ENCODE measurements at regions not wholly inside any gene's neighbourhood (a gene's known extent, or its start where the extent isn't known, plus 50 kb on each side); places are given as distances from the start of the nearest gene placed in this dataset.
A peak's percentile ranks its signal among the peaks of the same experiment; 100 is the strongest.

DNA sequence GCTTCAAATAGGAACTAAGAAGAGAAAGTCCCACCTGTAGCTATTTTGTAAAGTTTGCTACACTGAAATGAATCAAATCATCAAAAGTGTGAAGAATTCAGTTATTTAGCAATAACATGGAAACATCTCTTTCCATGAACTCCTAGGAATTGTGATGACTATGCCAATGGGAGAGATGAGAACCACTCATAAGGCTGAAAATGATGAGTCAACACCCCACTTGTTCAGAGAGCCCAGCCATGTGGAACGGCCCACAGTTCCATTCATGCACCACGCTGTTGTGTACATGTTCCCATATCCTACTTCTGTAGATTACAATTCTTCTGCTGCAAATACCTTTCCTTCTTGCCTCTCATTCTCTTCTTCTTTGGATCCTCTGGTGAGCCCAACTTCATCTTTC, 645.5 kb upstream of the ID2 start:
- Histone ChIP-seq H2AFZ (ENCODE audit: low read depth, low read length) (no peak overlapping the region), H3K4me2 (ENCODE audit: insufficient read depth, low read length) (no peak overlapping the region), H3K79me2 (ENCODE audit: control insufficient read depth, insufficient read depth, low read length) (no peaks in the 10 kb centered on the region; the same call in 2 of the 3 replicates), H3K9me3 (replicated peaks; ENCODE audit: control insufficient read depth, insufficient read depth, low read depth, low read length) (no peaks in the 10 kb centered on the region), H3K9me1 (ENCODE audit: control insufficient read depth, insufficient read depth, low read length) (no peaks in the 10 kb centered on the region), H3K27me3 (ENCODE audit: control insufficient read depth in 2 of 2, insufficient read depth in 2 of 2, low read length in 2 of 2) (peaks cover 4 to 11% of the 10 kb centered on the region in 2 experiments; a peak in 4 of 5 replicates), H3K27ac (ENCODE audit: extremely low read depth, low read depth, low read length) (no peak overlapping the region), H3K36me3 (ENCODE audit: control insufficient read depth, insufficient read depth, low read length) (no peaks in the 10 kb centered on the region), H3K4me3 (no peak overlapping the region), H3K9ac (ENCODE audit: insufficient read depth in 1 of 2, low read depth in 2 of 2, low read length in 2 of 2) (no peak overlapping the region), H3K4me1 (replicated peaks in 1 of 2; ENCODE audit: control insufficient read depth in 2 of 2, insufficient read depth in 2 of 2, low read length in 2 of 2) (no peaks in the 10 kb centered on the region), H4K20me1 (replicated peaks; ENCODE audit: control insufficient read depth, insufficient read depth, low read length) (no peaks in the 10 kb centered on the region; the same call in 1 of the 2 replicates)
- DNase-seq (ENCODE audit: extremely low read depth in 1 of 4, low spot score in 3 of 4) (no peak), ATAC-seq (no peak), FAIRE-seq (no peak)
- POLR2A ChIA-PET, result no interaction called here
- TF ChIP-seq TCF7L2 (IDR thresholded peaks at IDR 0.05; ENCODE audit: low read depth, low read length) (no peak), NONO (IDR thresholded peaks at IDR 0.05; ENCODE audit: low read depth in 2 of 2, low read length in 1 of 2) (no peak), MAFG (tag; conservative IDR thresholded peaks at IDR 0.05) (0 out of 2 replicates have a peak, but pooled peaks have one; percentile 6), CCNT2 (IDR thresholded peaks at IDR 0.05; ENCODE audit: borderline replicate concordance, extremely low read depth, insufficient read length, low read depth, low read length) (no peak), C11orf30 (IDR thresholded peaks at IDR 0.05; ENCODE audit: low read depth) (0 out of 2 replicates have a peak, but pooled peaks have one; percentile 8), ZNF253 (CRISPR knock-in tag; conservative IDR thresholded peaks at IDR 0.05) (no peak), ZNF316 (IDR thresholded peaks at IDR 0.05) (peak; percentile 32; the same call in 1 of the 2 replicates), FOXP1 (CRISPR knock-in tag; IDR thresholded peaks at IDR 0.05) (no peak)
- TF ChIP-seq, protein P1, sequence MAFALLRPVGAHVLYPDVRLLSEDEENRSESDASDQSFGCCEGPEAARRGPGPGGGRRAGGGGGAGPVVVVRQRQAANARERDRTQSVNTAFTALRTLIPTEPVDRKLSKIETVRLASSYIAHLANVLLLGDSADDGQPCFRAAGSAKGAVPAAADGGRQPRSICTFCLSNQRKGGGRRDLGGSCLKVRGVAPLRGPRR (CRISPR knock-in tag; IDR thresholded peaks at IDR 0.05), result no peak
- TF ChIP-seq, protein P2, sequence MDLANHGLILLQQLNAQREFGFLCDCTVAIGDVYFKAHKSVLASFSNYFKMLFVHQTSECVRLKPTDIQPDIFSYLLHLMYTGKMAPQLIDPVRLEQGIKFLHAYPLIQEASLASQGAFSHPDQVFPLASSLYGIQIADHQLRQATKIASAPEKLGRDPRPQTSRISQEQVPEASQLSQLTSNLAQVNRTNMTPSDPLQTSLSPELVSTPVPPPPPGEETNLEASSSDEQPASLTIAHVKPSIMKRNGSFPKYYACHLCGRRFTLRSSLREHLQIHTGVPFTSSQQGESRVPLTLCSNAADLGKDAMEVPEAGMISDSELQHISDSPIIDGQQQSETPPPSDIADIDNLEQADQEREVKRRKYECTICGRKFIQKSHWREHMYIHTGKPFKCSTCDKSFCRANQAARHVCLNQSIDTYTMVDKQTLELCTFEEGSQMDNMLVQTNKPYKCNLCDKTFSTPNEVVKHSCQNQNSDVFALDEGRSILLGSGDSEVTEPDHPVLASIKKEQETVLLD (IDR thresholded peaks at IDR 0.05), result no peak
- TF ChIP-seq, protein P3, sequence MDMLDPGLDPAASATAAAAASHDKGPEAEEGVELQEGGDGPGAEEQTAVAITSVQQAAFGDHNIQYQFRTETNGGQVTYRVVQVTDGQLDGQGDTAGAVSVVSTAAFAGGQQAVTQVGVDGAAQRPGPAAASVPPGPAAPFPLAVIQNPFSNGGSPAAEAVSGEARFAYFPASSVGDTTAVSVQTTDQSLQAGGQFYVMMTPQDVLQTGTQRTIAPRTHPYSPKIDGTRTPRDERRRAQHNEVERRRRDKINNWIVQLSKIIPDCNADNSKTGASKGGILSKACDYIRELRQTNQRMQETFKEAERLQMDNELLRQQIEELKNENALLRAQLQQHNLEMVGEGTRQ (CRISPR knock-in tag; IDR thresholded peaks at IDR 0.05), result no peak
- TF ChIP-seq, protein P4, sequence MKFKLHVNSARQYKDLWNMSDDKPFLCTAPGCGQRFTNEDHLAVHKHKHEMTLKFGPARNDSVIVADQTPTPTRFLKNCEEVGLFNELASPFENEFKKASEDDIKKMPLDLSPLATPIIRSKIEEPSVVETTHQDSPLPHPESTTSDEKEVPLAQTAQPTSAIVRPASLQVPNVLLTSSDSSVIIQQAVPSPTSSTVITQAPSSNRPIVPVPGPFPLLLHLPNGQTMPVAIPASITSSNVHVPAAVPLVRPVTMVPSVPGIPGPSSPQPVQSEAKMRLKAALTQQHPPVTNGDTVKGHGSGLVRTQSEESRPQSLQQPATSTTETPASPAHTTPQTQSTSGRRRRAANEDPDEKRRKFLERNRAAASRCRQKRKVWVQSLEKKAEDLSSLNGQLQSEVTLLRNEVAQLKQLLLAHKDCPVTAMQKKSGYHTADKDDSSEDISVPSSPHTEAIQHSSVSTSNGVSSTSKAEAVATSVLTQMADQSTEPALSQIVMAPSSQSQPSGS (CRISPR knock-in tag; IDR thresholded peaks at IDR 0.05), result no peak
- 0% methylated on average over 2 of the region's 2 CpGs for whole genome bisulfite sequencing (ENCODE audit: insufficient coverage, low coverage, missing lambda C conversion rate)
- BruUV-seq (replicated peaks), result no TSS peak
- CTCF ChIA-PET (ENCODE audit: low intra/inter-chr PET ratio), result no interaction called here
- intact Hi-C loops (cut with micrococcal nuclease), result no loop called here
- in situ Hi-C loops (cut with MboI), result no loop called here

Measured in K562 (cell line).